ENCODE measurements at regions not wholly inside any gene's neighbourhood (a gene's known extent, or its start where the extent isn't known, plus 50 kb on each side); places are given as distances from the start of the nearest gene placed in this dataset.

GRCh38 chr2:180669016-180669415 lies 311.4 kb upstream of the UBE2E3 start:
- TF ChIP-seq CTCF (IDR thresholded peaks at IDR 0.05; ENCODE audit: insufficient read depth, low read depth, low read length) (no peak), EZH2 (IDR thresholded peaks at IDR 0.05; ENCODE audit: insufficient read depth, low read length) (no peak)

Measured in astrocyte (in vitro differentiated cells and primary cell).